ENCODE measurements at regions not wholly inside any gene's neighbourhood (a gene's known extent, or its start where the extent isn't known, plus 50 kb on each side); places are given as distances from the start of the nearest gene placed in this dataset.

GRCh38 chr11:69874984-69875624 lies 55.9 kb upstream of the FGF3 start:
- no peak for TF ChIP-seq EZH2phosphoT487 (IDR thresholded peaks at IDR 0.05; ENCODE audit: borderline replicate concordance)
- TF ChIP-seq CTCF (conservative IDR thresholded peaks at IDR 0.05; ENCODE audit: low read length): no peak
